GM18499 (cell line): ENCODE measurements at regions not wholly inside any gene's neighbourhood (a gene's known extent, or its start where the extent isn't known, plus 50 kb on each side); places are given as distances from the start of the nearest gene placed in this dataset.
"Not testable (repeated sequence)": the region's sequence is repeated elsewhere in the genome, so short reads cannot be mapped to it uniquely, and the experiment has no call there.

Experiments used
- ATAC-seq: cut with Tn5 transposase; IDR thresholded peaks from one replicate; pipeline ENCODE4 v1.9.1; 2021; ENCODE audit warnings: moderate number of reproducible peaks; ENCODE audit not compliant: insufficient read depth, unreplicated experiment

- no peak for ATAC-seq
These were observed 484.0 kb upstream of the CTSO start for GRCh38 chr4:156437666-156438065.

GRCh38 chr4:156422576-156422975, 468.9 kb upstream of the CTSO start:
- no peak for ATAC-seq

GRCh38 chr4:156420623-156421022, 467.0 kb upstream of the CTSO start:
- no peak for ATAC-seq

- no peak for ATAC-seq
These were observed 465.5 kb upstream of the CTSO start for GRCh38 chr4:156419080-156419685.

GRCh38 chr4:156414406-156414805, 460.7 kb upstream of the CTSO start:
- no peak for ATAC-seq

- no peak for ATAC-seq
These were observed 459.8 kb upstream of the CTSO start for GRCh38 chr4:156413239-156414135.

- ATAC-seq, result no peak
These were observed 457.9 kb upstream of the CTSO start for GRCh38 chr4:156411531-156411930.

GRCh38 chr4:156408749-156409148, 455.1 kb upstream of the CTSO start:
- ATAC-seq, result no peak

GRCh38 chr4:156401371-156401770, 447.7 kb upstream of the CTSO start:
- no peak for ATAC-seq

- no peak for ATAC-seq
These were observed 442.9 kb upstream of the CTSO start for GRCh38 chr4:156396534-156396933.

- no peak for ATAC-seq
These were observed 437.6 kb upstream of the CTSO start for GRCh38 chr4:156391325-156391653.

GRCh38 chr4:156390599-156391324, 437.1 kb upstream of the CTSO start:
- no peak for ATAC-seq

- no peak for ATAC-seq
These were observed 435.2 kb upstream of the CTSO start for GRCh38 chr4:156388826-156389225.

- no peak for ATAC-seq
These were observed 424.5 kb upstream of the CTSO start for GRCh38 chr4:156378033-156378665.

- no peak for ATAC-seq
These were observed 423.5 kb upstream of the CTSO start for GRCh38 chr4:156377036-156377710.

- ATAC-seq, result no peak
These were observed 421.2 kb upstream of the CTSO start for GRCh38 chr4:156374894-156375293.

- ATAC-seq, result no peak
These were observed 420.4 kb upstream of the CTSO start for GRCh38 chr4:156374069-156374468.

GRCh38 chr4:156367502-156367901, 413.8 kb upstream of the CTSO start:
- ATAC-seq, result not testable (repeated sequence)

GRCh38 chr4:156362581-156362980, 408.9 kb upstream of the CTSO start:
- ATAC-seq, result no peak

- ATAC-seq, result no peak
These were observed 393.9 kb upstream of the CTSO start for GRCh38 chr4:156347412-156348075.
